HepG2 (cell line): ENCODE measurements at regions not wholly inside any gene's neighbourhood (a gene's known extent, or its start where the extent isn't known, plus 50 kb on each side); places are given as distances from the start of the nearest gene placed in this dataset.

Source experiments
- ATF1 ChIP-seq: IDR thresholded peaks from 2 replicates; pipeline ENCODE4 v1.6.1; 2016; ENCODE audit warnings: mild to moderate bottlenecking, control low read depth
- CHCHD3 ChIP-seq: sonication (generic); formaldehyde crosslinking; IDR thresholded peaks from 2 replicates; pipeline ENCODE4 v1.8.0; 2022; ENCODE audit warnings: mild to moderate bottlenecking, missing genetic modification reagents, moderate library complexity
- GLI4 ChIP-seq: sonication (generic); formaldehyde crosslinking; IDR thresholded peaks from 2 replicates; pipeline ENCODE4 v1.5.1; 2020; ENCODE audit warnings: missing genetic modification reagents, mild to moderate bottlenecking, moderate library complexity, borderline replicate concordance
- HNF4A ChIP-seq: sonication (generic); formaldehyde crosslinking; IDR thresholded peaks from 2 replicates; pipeline ENCODE4 v1.4.0; 2020; ENCODE audit warnings: missing genetic modification reagents
- MATR3 ChIP-seq: sonication (generic); formaldehyde crosslinking; IDR thresholded peaks from 2 replicates; pipeline ENCODE4 v1.4.0; 2020; ENCODE audit warnings: missing genetic modification reagents
- SUZ12 ChIP-seq: fragments of 150-350 bp; IDR thresholded peaks from 2 replicates; pipeline ENCODE4 v1.6.1; 2014; ENCODE audit warnings: low read depth, low read length
- ZBTB38 ChIP-seq: sonication (generic); formaldehyde crosslinking; IDR thresholded peaks from 2 replicates; pipeline ENCODE4 v1.5.1; 2020; ENCODE audit warnings: mild to moderate bottlenecking, missing genetic modification reagents
- ZFP1 ChIP-seq: IDR thresholded peaks from 2 replicates; pipeline ENCODE4 v1.6.1; 2016
- ZNF496 ChIP-seq: sonication (generic); formaldehyde crosslinking; IDR thresholded peaks from 2 replicates; pipeline ENCODE4 v1.8.1; 2023; ENCODE audit warnings: mild to moderate bottlenecking, moderate library complexity, missing genetic modification reagents; ENCODE audit not compliant: insufficient replicate concordance
- ZNF678 ChIP-seq: sonication (generic); formaldehyde crosslinking; IDR thresholded peaks from 2 replicates; pipeline ENCODE4 v1.4.0; 2020; ENCODE audit warnings: mild to moderate bottlenecking, missing genetic modification reagents
- ZNF7 ChIP-seq: IDR thresholded peaks from 2 replicates; pipeline ENCODE4 v1.6.1; 2016; ENCODE audit warnings: missing biosample characterization, missing genetic modification reagents
- TF ChIP-seq, protein P1 (sequence below): sonication (generic); formaldehyde crosslinking; IDR thresholded peaks from 2 replicates; pipeline ENCODE4 v1.8.0; 2022; ENCODE audit warnings: mild to moderate bottlenecking, missing genetic modification reagents, borderline replicate concordance
- TF ChIP-seq, protein P2 (sequence below): sonication (generic); formaldehyde crosslinking; IDR thresholded peaks from 2 replicates; pipeline ENCODE4 v1.5.0; 2020; ENCODE audit warnings: missing genetic modification reagents
- TF ChIP-seq, protein P3 (sequence below): sonication (generic); formaldehyde crosslinking; IDR thresholded peaks from 2 replicates; pipeline ENCODE4 v1.4.0; 2020; ENCODE audit warnings: missing genetic modification reagents
- TF ChIP-seq, protein P4 (sequence below): sonication (generic); formaldehyde crosslinking; IDR thresholded peaks from 2 replicates; pipeline ENCODE4 v1.8.0; 2023; ENCODE audit warnings: mild to moderate bottlenecking, missing genetic modification reagents
- TF ChIP-seq, protein P5 (sequence below): sonication (generic); formaldehyde crosslinking; IDR thresholded peaks from 2 replicates; pipeline ENCODE4 v1.9.0; 2021; ENCODE audit warnings: missing genetic modification reagents, mild to moderate bottlenecking, borderline replicate concordance
- TF ChIP-seq, protein P6 (sequence below): sonication (generic); formaldehyde crosslinking; IDR thresholded peaks from 2 replicates; pipeline ENCODE4 v1.5.1; 2020; ENCODE audit warnings: mild to moderate bottlenecking, missing genetic modification reagents

DNA sequence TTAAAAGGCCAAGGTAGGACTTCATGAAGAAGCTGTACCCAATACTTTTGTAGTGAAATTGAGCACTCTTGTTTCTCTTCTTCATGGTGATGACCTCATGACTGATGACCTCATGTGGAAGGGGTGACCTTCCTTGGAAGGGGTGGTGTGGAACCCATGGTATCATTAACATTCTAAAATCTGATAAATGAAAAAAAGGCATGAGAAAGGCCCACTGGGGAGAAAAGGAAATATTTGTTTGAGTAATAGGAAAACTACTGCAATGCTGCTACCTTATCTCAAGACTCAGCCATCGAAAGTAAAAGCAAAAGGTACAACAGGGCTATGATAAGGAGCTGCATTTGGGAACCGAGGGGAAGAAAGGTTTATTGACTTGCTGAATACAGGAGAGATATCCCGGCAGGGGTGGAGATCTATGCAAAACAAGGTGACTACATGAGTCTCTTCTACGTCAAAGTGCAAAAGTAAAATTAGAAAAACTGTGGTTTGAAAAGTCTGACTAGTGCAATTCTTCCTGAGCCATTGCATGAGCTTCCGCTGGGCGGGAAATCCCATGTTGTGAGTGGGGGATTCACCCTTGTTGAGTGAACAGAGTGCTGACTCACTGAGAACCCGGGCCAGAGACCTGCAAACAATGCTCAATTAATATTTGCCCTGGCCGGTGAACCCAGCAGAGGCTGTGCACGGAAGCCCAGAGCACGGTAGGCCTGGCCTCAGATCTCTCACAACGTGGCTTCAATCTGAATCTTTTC, 138.9 kb upstream of the RFC3 start (continued):
- TF ChIP-seq, protein P1, sequence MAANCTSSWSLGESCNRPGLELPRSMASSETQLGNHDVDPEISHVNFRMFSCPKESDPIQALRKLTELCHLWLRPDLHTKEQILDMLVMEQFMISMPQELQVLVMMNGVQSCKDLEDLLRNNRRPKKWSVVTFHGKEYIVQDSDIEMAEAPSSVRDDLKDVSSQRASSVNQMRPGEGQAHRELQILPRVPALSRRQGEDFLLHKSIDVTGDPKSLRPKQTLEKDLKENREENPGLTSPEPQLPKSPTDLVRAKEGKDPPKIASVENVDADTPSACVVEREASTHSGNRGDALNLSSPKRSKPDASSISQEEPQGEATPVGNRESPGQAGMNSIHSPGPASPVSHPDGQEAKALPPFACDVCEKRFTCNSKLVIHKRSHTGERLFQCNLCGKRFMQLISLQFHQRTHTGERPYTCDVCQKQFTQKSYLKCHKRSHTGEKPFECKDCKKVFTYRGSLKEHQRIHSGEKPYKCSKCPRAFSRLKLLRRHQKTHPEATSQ = no peak
- TF ChIP-seq ATF1 (CRISPR knock-in tag) (no peak; the same call in 1 of the 2 replicates), ZFP1 (0 out of 2 replicates have a peak, but pooled peaks have one; percentile 48), GLI4 (CRISPR knock-in tag) (no peak), ZNF496 (CRISPR knock-in tag) (no peak), ZNF7 (no peak), MATR3 (CRISPR knock-in tag) (no peak), SUZ12 (no peak), CHCHD3 (no peak), ZBTB38 (CRISPR knock-in tag) (peak; percentile 84), HNF4A (CRISPR knock-in tag) (peak; percentile 77), ZNF678 (CRISPR knock-in tag) (no peak)
- TF ChIP-seq, protein P2, sequence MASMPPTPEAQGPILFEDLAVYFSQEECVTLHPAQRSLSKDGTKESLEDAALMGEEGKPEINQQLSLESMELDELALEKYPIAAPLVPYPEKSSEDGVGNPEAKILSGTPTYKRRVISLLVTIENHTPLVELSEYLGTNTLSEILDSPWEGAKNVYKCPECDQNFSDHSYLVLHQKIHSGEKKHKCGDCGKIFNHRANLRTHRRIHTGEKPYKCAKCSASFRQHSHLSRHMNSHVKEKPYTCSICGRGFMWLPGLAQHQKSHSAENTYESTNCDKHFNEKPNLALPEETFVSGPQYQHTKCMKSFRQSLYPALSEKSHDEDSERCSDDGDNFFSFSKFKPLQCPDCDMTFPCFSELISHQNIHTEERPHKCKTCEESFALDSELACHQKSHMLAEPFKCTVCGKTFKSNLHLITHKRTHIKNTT = no peak
- TF ChIP-seq, protein P3, sequence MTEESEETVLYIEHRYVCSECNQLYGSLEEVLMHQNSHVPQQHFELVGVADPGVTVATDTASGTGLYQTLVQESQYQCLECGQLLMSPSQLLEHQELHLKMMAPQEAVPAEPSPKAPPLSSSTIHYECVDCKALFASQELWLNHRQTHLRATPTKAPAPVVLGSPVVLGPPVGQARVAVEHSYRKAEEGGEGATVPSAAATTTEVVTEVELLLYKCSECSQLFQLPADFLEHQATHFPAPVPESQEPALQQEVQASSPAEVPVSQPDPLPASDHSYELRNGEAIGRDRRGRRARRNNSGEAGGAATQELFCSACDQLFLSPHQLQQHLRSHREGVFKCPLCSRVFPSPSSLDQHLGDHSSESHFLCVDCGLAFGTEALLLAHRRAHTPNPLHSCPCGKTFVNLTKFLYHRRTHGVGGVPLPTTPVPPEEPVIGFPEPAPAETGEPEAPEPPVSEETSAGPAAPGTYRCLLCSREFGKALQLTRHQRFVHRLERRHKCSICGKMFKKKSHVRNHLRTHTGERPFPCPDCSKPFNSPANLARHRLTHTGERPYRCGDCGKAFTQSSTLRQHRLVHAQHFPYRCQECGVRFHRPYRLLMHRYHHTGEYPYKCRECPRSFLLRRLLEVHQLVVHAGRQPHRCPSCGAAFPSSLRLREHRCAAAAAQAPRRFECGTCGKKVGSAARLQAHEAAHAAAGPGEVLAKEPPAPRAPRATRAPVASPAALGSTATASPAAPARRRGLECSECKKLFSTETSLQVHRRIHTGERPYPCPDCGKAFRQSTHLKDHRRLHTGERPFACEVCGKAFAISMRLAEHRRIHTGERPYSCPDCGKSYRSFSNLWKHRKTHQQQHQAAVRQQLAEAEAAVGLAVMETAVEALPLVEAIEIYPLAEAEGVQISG (CRISPR knock-in tag) = peak; percentile 84
- TF ChIP-seq, protein P4, sequence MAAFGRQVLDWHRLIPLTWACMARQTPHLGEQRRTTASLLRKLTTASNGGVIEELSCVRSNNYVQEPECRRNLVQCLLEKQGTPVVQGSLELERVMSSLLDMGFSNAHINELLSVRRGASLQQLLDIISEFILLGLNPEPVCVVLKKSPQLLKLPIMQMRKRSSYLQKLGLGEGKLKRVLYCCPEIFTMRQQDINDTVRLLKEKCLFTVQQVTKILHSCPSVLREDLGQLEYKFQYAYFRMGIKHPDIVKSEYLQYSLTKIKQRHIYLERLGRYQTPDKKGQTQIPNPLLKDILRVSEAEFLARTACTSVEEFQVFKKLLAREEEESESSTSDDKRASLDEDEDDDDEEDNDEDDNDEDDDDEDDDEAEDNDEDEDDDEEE (CRISPR knock-in tag) = peak; percentile 52; the same call in 1 of the 2 replicates
- TF ChIP-seq, protein P5, sequence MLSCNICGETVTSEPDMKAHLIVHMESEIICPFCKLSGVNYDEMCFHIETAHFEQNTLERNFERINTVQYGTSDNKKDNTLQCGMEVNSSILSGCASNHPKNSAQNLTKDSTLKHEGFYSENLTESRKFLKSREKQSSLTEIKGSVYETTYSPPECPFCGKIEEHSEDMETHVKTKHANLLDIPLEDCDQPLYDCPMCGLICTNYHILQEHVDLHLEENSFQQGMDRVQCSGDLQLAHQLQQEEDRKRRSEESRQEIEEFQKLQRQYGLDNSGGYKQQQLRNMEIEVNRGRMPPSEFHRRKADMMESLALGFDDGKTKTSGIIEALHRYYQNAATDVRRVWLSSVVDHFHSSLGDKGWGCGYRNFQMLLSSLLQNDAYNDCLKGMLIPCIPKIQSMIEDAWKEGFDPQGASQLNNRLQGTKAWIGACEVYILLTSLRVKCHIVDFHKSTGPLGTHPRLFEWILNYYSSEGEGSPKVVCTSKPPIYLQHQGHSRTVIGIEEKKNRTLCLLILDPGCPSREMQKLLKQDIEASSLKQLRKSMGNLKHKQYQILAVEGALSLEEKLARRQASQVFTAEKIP (CRISPR knock-in tag) = no peak
- TF ChIP-seq, protein P6, sequence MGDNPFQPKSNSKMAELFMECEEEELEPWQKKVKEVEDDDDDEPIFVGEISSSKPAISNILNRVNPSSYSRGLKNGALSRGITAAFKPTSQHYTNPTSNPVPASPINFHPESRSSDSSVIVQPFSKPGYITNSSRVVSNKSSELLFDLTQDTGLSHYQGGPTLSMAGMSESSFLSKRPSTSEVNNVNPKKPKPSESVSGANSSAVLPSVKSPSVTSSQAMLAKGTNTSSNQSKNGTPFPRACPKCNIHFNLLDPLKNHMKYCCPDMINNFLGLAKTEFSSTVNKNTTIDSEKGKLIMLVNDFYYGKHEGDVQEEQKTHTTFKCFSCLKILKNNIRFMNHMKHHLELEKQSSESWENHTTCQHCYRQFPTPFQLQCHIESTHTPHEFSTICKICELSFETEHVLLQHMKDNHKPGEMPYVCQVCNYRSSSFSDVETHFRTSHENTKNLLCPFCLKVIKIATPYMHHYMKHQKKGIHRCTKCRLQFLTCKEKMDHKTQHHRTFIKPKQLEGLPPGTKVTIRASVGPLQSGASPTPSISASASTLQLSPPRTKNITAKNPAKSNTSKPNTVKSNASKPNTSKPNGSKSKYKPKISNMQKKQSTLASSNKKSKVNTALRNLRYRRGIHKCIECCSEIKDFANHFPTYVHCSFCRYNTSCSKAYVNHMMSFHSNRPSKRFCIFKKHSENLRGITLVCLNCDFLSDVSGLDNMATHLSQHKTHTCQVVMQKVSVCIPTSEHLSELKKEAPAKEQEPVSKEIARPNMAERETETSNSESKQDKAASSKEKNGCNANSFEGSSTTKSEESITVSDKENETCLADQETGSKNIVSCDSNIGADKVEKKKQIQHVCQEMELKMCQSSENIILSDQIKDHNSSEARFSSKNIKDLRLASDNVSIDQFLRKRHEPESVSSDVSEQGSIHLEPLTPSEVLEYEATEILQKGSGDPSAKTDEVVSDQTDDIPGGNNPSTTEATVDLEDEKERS (CRISPR knock-in tag) = peak; percentile 72; the same call in 1 of the 2 replicates
